Skeletal muscle tissue (tissue), 3 donors: ENCODE measurements at regions not wholly inside any gene's neighbourhood (a gene's known extent, or its start where the extent isn't known, plus 50 kb on each side); places are given as distances from the start of the nearest gene placed in this dataset.

Experiments
- H3K27ac ChIP-seq: one replicate; pipeline ENCODE4 v1.7.0; 2013; ENCODE audit warnings: mild to moderate bottlenecking, low read depth, low read length, inconsistent platforms
- H3K27me3 ChIP-seq, 3 donors: one replicate each; pipeline ENCODE4 v1.7.0; 2013; ENCODE audit warnings: low read length in 3 of 3; ENCODE audit not compliant: control insufficient read depth in 3 of 3, insufficient read depth in 3 of 3
- H3K36me3 ChIP-seq, 3 donors: one replicate each; pipeline ENCODE4 v1.7.0; 2013; ENCODE audit warnings: low read length in 3 of 3; ENCODE audit not compliant: control insufficient read depth in 3 of 3, insufficient read depth in 3 of 3
- H3K4me1 ChIP-seq, 3 donors: one replicate each; pipeline ENCODE4 v1.7.0; 2013; ENCODE audit warnings: low read length in 3 of 3, mild to moderate bottlenecking in 3 of 3; ENCODE audit not compliant: control insufficient read depth in 3 of 3, insufficient read depth in 3 of 3
- H3K4me3 ChIP-seq, 3 donors: one replicate each; pipeline ENCODE4 v1.7.0; 2013; ENCODE audit warnings: low read length in 3 of 3
- H3K9ac ChIP-seq, 3 donors: one replicate each; pipeline ENCODE4 v1.7.0; 2013; ENCODE audit warnings: low read length in 3 of 3, mild to moderate bottlenecking in 3 of 3, moderate library complexity in 2 of 3, low read depth in 1 of 3
- H3K9me3 ChIP-seq, 3 donors: one replicate each; pipeline ENCODE4 v1.7.0; 2013; ENCODE audit warnings: low read length in 3 of 3; ENCODE audit not compliant: control insufficient read depth in 3 of 3
- donor health status: Osteomylitis.

GRCh38 chr11:119827113-119827512, 98.1 kb upstream of the NECTIN1 start:
- Histone ChIP-seq H3K4me1 (no peaks in the 10 kb centered on the region), H3K27ac (no peak overlapping the region), H3K27me3 (peaks cover 0 to 18% (median 16%) of the 10 kb centered on the region in 3 donors), H3K4me3 (no peak overlapping the region), H3K9me3 (no peaks in the 10 kb centered on the region), H3K36me3 (no peaks in the 10 kb centered on the region), H3K9ac (no peak overlapping the region)

GRCh38 chr11:119823077-119823476, 94.1 kb upstream of the NECTIN1 start:
- Histone ChIP-seq H3K9me3 (no peaks in the 10 kb centered on the region), H3K27me3 (peaks cover 3 to 17% (median 9%) of the 10 kb centered on the region in 3 donors), H3K27ac (no peak overlapping the region), H3K4me1 (no peaks in the 10 kb centered on the region), H3K4me3 (no peak overlapping the region), H3K9ac (no peak overlapping the region), H3K36me3 (no peaks in the 10 kb centered on the region)

GRCh38 chr11:119816660-119817059, 87.7 kb upstream of the NECTIN1 start:
- Histone ChIP-seq H3K27ac (no peak overlapping the region), H3K36me3 (no peaks in the 10 kb centered on the region), H3K27me3 (peaks cover 0 to 11% (median 5%) of the 10 kb centered on the region in 3 donors), H3K4me1 (no peaks in the 10 kb centered on the region), H3K9ac (no peak overlapping the region), H3K9me3 (peaks cover 0 to 5% (median 0%) of the 10 kb centered on the region in 3 donors), H3K4me3 (no peak overlapping the region)

GRCh38 chr11:119814766-119815165, 85.8 kb upstream of the NECTIN1 start:
- Histone ChIP-seq H3K36me3 (no peaks in the 10 kb centered on the region), H3K27ac (no peak overlapping the region), H3K27me3 (peaks cover 0 to 11% (median 3%) of the 10 kb centered on the region in 3 donors), H3K4me1 (no peaks in the 10 kb centered on the region), H3K9me3 (peaks cover 0 to 5% (median 0%) of the 10 kb centered on the region in 3 donors), H3K9ac (no peak overlapping the region), H3K4me3 (no peak overlapping the region)

GRCh38 chr11:119810478-119811232, 81.7 kb upstream of the NECTIN1 start:
- Histone ChIP-seq H3K27ac (no peak overlapping the region), H3K36me3 (no peaks in the 10 kb centered on the region), H3K9ac (no peak overlapping the region), H3K9me3 (peaks cover 0 to 5% (median 0%) of the 10 kb centered on the region in 3 donors), H3K4me1 (peaks cover 0 to 2% (median 0%) of the 10 kb centered on the region in 3 donors), H3K4me3 (no peak overlapping the region), H3K27me3 (peaks cover 0 to 21% (median 3%) of the 10 kb centered on the region in 3 donors)

- H3K4me3 ChIP-seq = no peak overlapping the region
- H3K36me3 ChIP-seq = no peaks in the 10 kb centered on the region
- no peak overlapping the region for H3K9ac ChIP-seq
These were observed 80.3 kb upstream of the NECTIN1 start for GRCh38 chr11:119809346-119809745.

GRCh38 chr11:119808407-119809185, 79.6 kb upstream of the NECTIN1 start:
- no peaks in the 10 kb centered on the region for H3K9me3 ChIP-seq
- no peaks in the 10 kb centered on the region for H3K36me3 ChIP-seq
- peaks cover 0 to 21% (median 0%) of the 10 kb centered on the region in 3 donors for H3K27me3 ChIP-seq
- H3K4me3 ChIP-seq = no peak overlapping the region
- peaks cover 0 to 2% (median 0%) of the 10 kb centered on the region in 3 donors for H3K4me1 ChIP-seq
- no peak overlapping the region for H3K27ac ChIP-seq
- H3K9ac ChIP-seq = no peak overlapping the region

More at GRCh38 chr11:119809346-119809745, 80.3 kb upstream of the NECTIN1 start:
- Histone ChIP-seq H3K27ac (no peak overlapping the region), H3K9me3 (peaks cover 0 to 5% (median 0%) of the 10 kb centered on the region in 3 donors), H3K4me1 (peaks cover 0 to 2% (median 0%) of the 10 kb centered on the region in 3 donors), H3K27me3 (peaks cover 0 to 21% (median 3%) of the 10 kb centered on the region in 3 donors)

- Histone ChIP-seq H3K9me3 (no peaks in the 10 kb centered on the region), H3K4me3 (no peak overlapping the region), H3K27me3 (peaks cover 0 to 25% (median 0%) of the 10 kb centered on the region in 3 donors), H3K36me3 (no peaks in the 10 kb centered on the region), H3K4me1 (peaks cover 0 to 2% (median 0%) of the 10 kb centered on the region in 3 donors), H3K9ac (no peak overlapping the region), H3K27ac (no peak overlapping the region)
These were observed 78.8 kb upstream of the NECTIN1 start for GRCh38 chr11:119807841-119808240.

- H3K9ac ChIP-seq = no peak overlapping the region
- peaks cover 0 to 26% (median 0%) of the 10 kb centered on the region in 3 donors for H3K27me3 ChIP-seq
- no peaks in the 10 kb centered on the region for H3K9me3 ChIP-seq
- peaks cover 0 to 2% (median 0%) of the 10 kb centered on the region in 3 donors for H3K4me1 ChIP-seq
- H3K27ac ChIP-seq = no peak overlapping the region
- H3K36me3 ChIP-seq = no peaks in the 10 kb centered on the region
- H3K4me3 ChIP-seq = no peak overlapping the region
These were observed 78.4 kb upstream of the NECTIN1 start for GRCh38 chr11:119807402-119807801.
